ENCODE measurements at regions not wholly inside any gene's neighbourhood (a gene's known extent, or its start where the extent isn't known, plus 50 kb on each side); places are given as distances from the start of the nearest gene placed in this dataset.

GRCh38 chr5:8383616-8384015, 514.7 kb downstream of the MTRR start:
- no peaks in the 10 kb centered on the region for H3K27me3 ChIP-seq (ENCODE audit: control insufficient read depth, insufficient read depth, low read length)
- H3K4me1 ChIP-seq (ENCODE audit: control insufficient read depth, insufficient read depth, low read length): no peaks in the 10 kb centered on the region
- no peak overlapping the region for H3K4me3 ChIP-seq (ENCODE audit: low read length)
- H3K9me3 ChIP-seq (ENCODE audit: control insufficient read depth, low read length): no peaks in the 10 kb centered on the region
- no peak overlapping the region for H3K9ac ChIP-seq (ENCODE audit: low read length)
- H3K36me3 ChIP-seq (ENCODE audit: control insufficient read depth, insufficient read depth, low read length): no peaks in the 10 kb centered on the region

- Histone ChIP-seq H3K9me3 (ENCODE audit: control insufficient read depth, low read length) (no peaks in the 10 kb centered on the region), H3K36me3 (ENCODE audit: control insufficient read depth, insufficient read depth, low read length) (no peaks in the 10 kb centered on the region), H3K27me3 (ENCODE audit: control insufficient read depth, insufficient read depth, low read length) (no peaks in the 10 kb centered on the region), H3K4me3 (ENCODE audit: low read length) (no peak overlapping the region), H3K4me1 (ENCODE audit: control insufficient read depth, insufficient read depth, low read length) (no peaks in the 10 kb centered on the region), H3K9ac (ENCODE audit: low read length) (no peak overlapping the region)
Measured at GRCh38 chr5:8386719-8387288, 517.9 kb downstream of the MTRR start.

- no peak overlapping the region for H3K9ac ChIP-seq (ENCODE audit: low read length)
- no peak overlapping the region for H3K4me3 ChIP-seq (ENCODE audit: low read length)
- no peaks in the 10 kb centered on the region for H3K27me3 ChIP-seq (ENCODE audit: control insufficient read depth, insufficient read depth, low read length)
- no peaks in the 10 kb centered on the region for H3K4me1 ChIP-seq (ENCODE audit: control insufficient read depth, insufficient read depth, low read length)
- no peaks in the 10 kb centered on the region for H3K36me3 ChIP-seq (ENCODE audit: control insufficient read depth, insufficient read depth, low read length)
- no peaks in the 10 kb centered on the region for H3K9me3 ChIP-seq (ENCODE audit: control insufficient read depth, low read length)
Measured at GRCh38 chr5:8391911-8392310, 523.0 kb downstream of the MTRR start.

GRCh38 chr5:8393240-8393639, 524.3 kb downstream of the MTRR start:
- Histone ChIP-seq H3K36me3 (ENCODE audit: control insufficient read depth, insufficient read depth, low read length) (no peaks in the 10 kb centered on the region), H3K9me3 (ENCODE audit: control insufficient read depth, low read length) (no peaks in the 10 kb centered on the region), H3K9ac (ENCODE audit: low read length) (no peak overlapping the region), H3K27me3 (ENCODE audit: control insufficient read depth, insufficient read depth, low read length) (no peaks in the 10 kb centered on the region), H3K4me3 (ENCODE audit: low read length) (no peak overlapping the region), H3K4me1 (ENCODE audit: control insufficient read depth, insufficient read depth, low read length) (no peaks in the 10 kb centered on the region)

- H3K9me3 ChIP-seq (ENCODE audit: control insufficient read depth, low read length): no peaks in the 10 kb centered on the region
- no peak overlapping the region for H3K9ac ChIP-seq (ENCODE audit: low read length)
- no peaks in the 10 kb centered on the region for H3K36me3 ChIP-seq (ENCODE audit: control insufficient read depth, insufficient read depth, low read length)
- no peak overlapping the region for H3K4me3 ChIP-seq (ENCODE audit: low read length)
- no peaks in the 10 kb centered on the region for H3K4me1 ChIP-seq (ENCODE audit: control insufficient read depth, insufficient read depth, low read length)
- no peaks in the 10 kb centered on the region for H3K27me3 ChIP-seq (ENCODE audit: control insufficient read depth, insufficient read depth, low read length)
Measured at GRCh38 chr5:8394965-8395364, 526.0 kb downstream of the MTRR start.

GRCh38 chr5:8396246-8396645, 527.3 kb downstream of the MTRR start:
- Histone ChIP-seq H3K36me3 (ENCODE audit: control insufficient read depth, insufficient read depth, low read length) (no peaks in the 10 kb centered on the region), H3K9ac (ENCODE audit: low read length) (no peak overlapping the region), H3K4me3 (ENCODE audit: low read length) (no peak overlapping the region), H3K9me3 (ENCODE audit: control insufficient read depth, low read length) (no peaks in the 10 kb centered on the region), H3K27me3 (ENCODE audit: control insufficient read depth, insufficient read depth, low read length) (no peaks in the 10 kb centered on the region), H3K4me1 (ENCODE audit: control insufficient read depth, insufficient read depth, low read length) (no peaks in the 10 kb centered on the region)

- Histone ChIP-seq H3K9me3 (ENCODE audit: control insufficient read depth, low read length) (no peaks in the 10 kb centered on the region), H3K27me3 (ENCODE audit: control insufficient read depth, insufficient read depth, low read length) (no peaks in the 10 kb centered on the region), H3K4me3 (ENCODE audit: low read length) (no peak overlapping the region)
Measured at GRCh38 chr5:8396756-8397155, 527.8 kb downstream of the MTRR start.

GRCh38 chr5:8399471-8399870, 530.5 kb downstream of the MTRR start:
- no peaks in the 10 kb centered on the region for H3K4me1 ChIP-seq (ENCODE audit: control insufficient read depth, insufficient read depth, low read length)
- H3K4me3 ChIP-seq (ENCODE audit: low read length): no peak overlapping the region
- no peaks in the 10 kb centered on the region for H3K27me3 ChIP-seq (ENCODE audit: control insufficient read depth, insufficient read depth, low read length)
- no peak overlapping the region for H3K9ac ChIP-seq (ENCODE audit: low read length)
- no peaks in the 10 kb centered on the region for H3K9me3 ChIP-seq (ENCODE audit: control insufficient read depth, low read length)
- H3K36me3 ChIP-seq (ENCODE audit: control insufficient read depth, insufficient read depth, low read length): no peaks in the 10 kb centered on the region

More at GRCh38 chr5:8396756-8397155, 527.8 kb downstream of the MTRR start:
- no peak overlapping the region for H3K9ac ChIP-seq (ENCODE audit: low read length)
- H3K4me1 ChIP-seq (ENCODE audit: control insufficient read depth, insufficient read depth, low read length): no peaks in the 10 kb centered on the region
- no peaks in the 10 kb centered on the region for H3K36me3 ChIP-seq (ENCODE audit: control insufficient read depth, insufficient read depth, low read length)

GRCh38 chr5:8408258-8408657, 539.3 kb downstream of the MTRR start:
- H3K4me1 ChIP-seq (ENCODE audit: control insufficient read depth, insufficient read depth, low read length): no peaks in the 10 kb centered on the region
- no peaks in the 10 kb centered on the region for H3K9me3 ChIP-seq (ENCODE audit: control insufficient read depth, low read length)
- no peaks in the 10 kb centered on the region for H3K27me3 ChIP-seq (ENCODE audit: control insufficient read depth, insufficient read depth, low read length)
- no peak overlapping the region for H3K4me3 ChIP-seq (ENCODE audit: low read length)
- no peaks in the 10 kb centered on the region for H3K36me3 ChIP-seq (ENCODE audit: control insufficient read depth, insufficient read depth, low read length)
- H3K9ac ChIP-seq (ENCODE audit: low read length): no peak overlapping the region

- no peaks in the 10 kb centered on the region for H3K36me3 ChIP-seq (ENCODE audit: control insufficient read depth, insufficient read depth, low read length)
- H3K4me3 ChIP-seq (ENCODE audit: low read length): no peak overlapping the region
- H3K4me1 ChIP-seq (ENCODE audit: control insufficient read depth, insufficient read depth, low read length): no peaks in the 10 kb centered on the region
Measured at GRCh38 chr5:8410618-8411017, 541.7 kb downstream of the MTRR start.

GRCh38 chr5:8413975-8414374, 545.0 kb downstream of the MTRR start:
- Histone ChIP-seq H3K36me3 (ENCODE audit: control insufficient read depth, insufficient read depth, low read length) (no peaks in the 10 kb centered on the region), H3K9ac (ENCODE audit: low read length) (no peak overlapping the region), H3K4me3 (ENCODE audit: low read length) (no peak overlapping the region), H3K9me3 (ENCODE audit: control insufficient read depth, low read length) (no peaks in the 10 kb centered on the region), H3K27me3 (ENCODE audit: control insufficient read depth, insufficient read depth, low read length) (no peaks in the 10 kb centered on the region), H3K4me1 (ENCODE audit: control insufficient read depth, insufficient read depth, low read length) (no peaks in the 10 kb centered on the region)

More at GRCh38 chr5:8410618-8411017, 541.7 kb downstream of the MTRR start:
- H3K9ac ChIP-seq (ENCODE audit: low read length): no peak overlapping the region
- no peaks in the 10 kb centered on the region for H3K9me3 ChIP-seq (ENCODE audit: control insufficient read depth, low read length)
- H3K27me3 ChIP-seq (ENCODE audit: control insufficient read depth, insufficient read depth, low read length): no peaks in the 10 kb centered on the region

- H3K9ac ChIP-seq (ENCODE audit: low read length): no peak overlapping the region
- H3K27me3 ChIP-seq (ENCODE audit: control insufficient read depth, insufficient read depth, low read length): no peaks in the 10 kb centered on the region
- no peaks in the 10 kb centered on the region for H3K9me3 ChIP-seq (ENCODE audit: control insufficient read depth, low read length)
- H3K36me3 ChIP-seq (ENCODE audit: control insufficient read depth, insufficient read depth, low read length): no peaks in the 10 kb centered on the region
- no peaks in the 10 kb centered on the region for H3K4me1 ChIP-seq (ENCODE audit: control insufficient read depth, insufficient read depth, low read length)
- H3K4me3 ChIP-seq (ENCODE audit: low read length): no peak overlapping the region
Measured at GRCh38 chr5:8417316-8418048, 548.5 kb downstream of the MTRR start.
